ENCODE measurements at regions not wholly inside any gene's neighbourhood (a gene's known extent, or its start where the extent isn't known, plus 50 kb on each side); places are given as distances from the start of the nearest gene placed in this dataset.

DNA sequence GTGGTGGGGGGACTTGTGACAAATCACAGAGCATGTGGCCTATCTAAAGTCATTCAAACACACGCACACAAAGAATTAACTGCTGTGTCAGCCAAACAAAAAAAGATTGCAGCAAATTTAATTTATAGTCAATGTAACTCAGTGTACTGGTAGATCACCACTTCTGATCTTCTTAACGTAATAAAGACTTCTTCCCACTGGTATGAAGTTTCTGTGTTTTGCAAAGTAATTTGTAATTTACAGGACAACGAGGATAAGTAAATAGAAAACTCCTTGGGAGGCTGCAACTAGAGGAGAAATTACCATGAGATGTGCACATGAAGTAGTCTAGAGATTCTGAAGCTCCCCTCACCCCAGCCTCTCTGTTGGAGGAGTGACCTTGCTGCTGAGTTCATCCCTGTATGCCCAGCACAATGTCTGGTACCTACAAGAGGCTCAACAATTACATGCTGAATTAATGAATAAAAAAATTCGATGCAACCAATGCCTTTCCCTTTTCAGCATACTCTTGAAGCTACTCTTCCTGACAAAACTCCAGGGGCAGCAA, 207.3 kb downstream of the ARRDC4 start:
- intact Hi-C loops (cut with DNase I): no loop called here
- DNase-seq: no peak

DNA sequence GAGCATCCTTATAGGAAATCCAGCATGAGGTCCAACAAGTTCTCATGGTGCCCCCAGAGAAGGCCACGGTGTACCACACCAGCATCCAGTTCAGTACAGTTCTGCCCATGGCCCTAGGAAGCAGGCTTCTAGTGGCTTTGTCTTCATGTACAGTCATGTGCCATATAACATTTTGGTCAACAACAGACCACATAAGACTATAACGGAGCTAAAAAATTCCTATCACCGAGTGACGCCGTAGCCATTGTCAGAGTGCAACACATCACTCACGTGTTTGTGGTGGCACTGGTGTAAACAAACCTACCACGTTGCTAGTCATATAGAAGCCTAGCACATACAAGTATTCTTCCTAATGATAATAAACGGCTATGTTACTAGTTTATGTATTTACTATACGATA, 209.0 kb downstream of the ARRDC4 start:
- intact Hi-C loops (cut with DNase I): no loop called here

DNA sequence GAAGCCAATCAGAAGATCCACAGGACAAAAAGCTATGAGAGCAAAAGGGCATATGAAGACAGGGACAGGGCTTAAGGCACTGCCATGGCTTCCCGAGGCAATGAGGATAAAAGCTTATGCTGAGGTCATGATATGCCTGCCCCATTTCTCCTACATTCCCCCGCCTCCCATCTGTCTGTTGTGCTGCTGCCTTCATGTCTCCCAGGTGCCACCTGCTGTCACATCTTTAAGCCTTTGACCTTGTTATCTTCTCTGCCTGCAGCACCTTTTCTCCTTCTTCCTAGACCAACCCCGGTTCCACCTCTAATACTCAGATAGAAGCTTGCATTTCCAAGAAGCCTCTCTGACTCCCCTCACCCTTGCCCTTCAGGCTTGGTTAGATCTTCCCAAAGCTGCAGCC, 213.8 kb downstream of the ARRDC4 start:
- intact Hi-C loops (cut with DNase I): loop anchor here (10.0 kb wide), 1 partner anchor 269 kb away; no protein-coding TSS in a partner anchor
- peak in 1 of 42 donors; percentile 11 for DNase-seq

More for the DNA sequence above, 209.0 kb downstream of the ARRDC4 start:
- no peak for DNase-seq

- no peak for DNase-seq
- intact Hi-C loops (cut with DNase I): loop anchor here (10.0 kb wide), 1 partner anchor 270 kb away; no protein-coding TSS in a partner anchor
Measured at GRCh38 chr15:98174841-98175240, 214.3 kb downstream of the ARRDC4 start.

GRCh38 chr15:98177966-98178592, 217.6 kb downstream of the ARRDC4 start:
- intact Hi-C loops (cut with DNase I): loop anchor here (10.0 kb wide), 1 partner anchor 273 kb away; no protein-coding TSS in a partner anchor

GRCh38 chr15:98178861-98179260, 218.4 kb downstream of the ARRDC4 start:
- DNase-seq: no peak
- intact Hi-C loops (cut with DNase I): loop anchor here (10.0 kb wide), 1 partner anchor 274 kb away; no protein-coding TSS in a partner anchor

More at GRCh38 chr15:98177966-98178592, 217.6 kb downstream of the ARRDC4 start:
- peak in 37 of 42 donors; percentile 6 to 77 (median 46) for DNase-seq

DNA sequence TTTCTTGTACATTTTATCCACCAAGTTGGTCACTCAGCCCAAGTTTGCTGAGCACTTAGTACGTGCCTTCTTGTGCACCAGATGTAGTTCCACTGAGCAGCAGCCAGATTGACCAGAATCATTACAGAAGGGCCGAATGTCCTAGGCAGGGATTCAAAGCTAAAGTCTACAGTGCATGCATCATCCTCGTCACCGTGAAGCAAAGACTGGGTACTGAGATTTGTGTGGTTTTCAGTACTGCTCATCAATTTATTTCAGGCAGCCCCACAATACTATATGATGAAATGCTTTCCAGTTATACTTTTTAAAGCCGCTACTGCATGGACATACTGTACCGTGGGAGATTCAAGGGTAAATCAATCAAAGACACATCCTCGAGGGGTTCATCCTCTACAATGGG, 227.0 kb downstream of the ARRDC4 start:
- intact Hi-C loops (cut with DNase I): no loop called here
- no peak for DNase-seq

GRCh38 chr15:98190914-98191313, 230.4 kb downstream of the ARRDC4 start:
- no peak for DNase-seq
- intact Hi-C loops (cut with DNase I): no loop called here

GRCh38 chr15:98195796-98196195, 235.3 kb downstream of the ARRDC4 start:
- intact Hi-C loops (cut with DNase I): no loop called here
- DNase-seq: no peak

- DNase-seq: no peak
- intact Hi-C loops (cut with DNase I): no loop called here
Measured at GRCh38 chr15:98196371-98196770, 235.9 kb downstream of the ARRDC4 start.

DNA sequence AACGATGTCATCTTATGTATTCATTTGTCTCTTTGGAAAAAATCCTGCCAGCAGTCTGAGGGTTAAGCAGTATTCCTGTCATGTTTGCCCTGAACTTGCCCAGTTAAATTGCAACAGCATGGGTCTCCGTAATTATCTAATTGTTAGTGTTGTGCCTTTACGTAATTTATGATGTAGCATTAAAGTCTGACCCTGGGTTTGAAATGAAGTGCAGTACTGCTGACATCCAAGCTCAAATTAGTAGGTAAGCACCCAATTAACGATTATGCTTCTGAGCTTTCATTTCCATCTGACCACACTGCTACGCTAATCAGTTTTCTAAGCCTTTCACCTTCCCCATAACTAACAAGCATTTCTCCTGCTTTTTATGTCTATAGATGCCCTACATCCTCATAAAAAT, 241.8 kb downstream of the ARRDC4 start:
- no peak for DNase-seq
- intact Hi-C loops (cut with DNase I): no loop called here

DNA sequence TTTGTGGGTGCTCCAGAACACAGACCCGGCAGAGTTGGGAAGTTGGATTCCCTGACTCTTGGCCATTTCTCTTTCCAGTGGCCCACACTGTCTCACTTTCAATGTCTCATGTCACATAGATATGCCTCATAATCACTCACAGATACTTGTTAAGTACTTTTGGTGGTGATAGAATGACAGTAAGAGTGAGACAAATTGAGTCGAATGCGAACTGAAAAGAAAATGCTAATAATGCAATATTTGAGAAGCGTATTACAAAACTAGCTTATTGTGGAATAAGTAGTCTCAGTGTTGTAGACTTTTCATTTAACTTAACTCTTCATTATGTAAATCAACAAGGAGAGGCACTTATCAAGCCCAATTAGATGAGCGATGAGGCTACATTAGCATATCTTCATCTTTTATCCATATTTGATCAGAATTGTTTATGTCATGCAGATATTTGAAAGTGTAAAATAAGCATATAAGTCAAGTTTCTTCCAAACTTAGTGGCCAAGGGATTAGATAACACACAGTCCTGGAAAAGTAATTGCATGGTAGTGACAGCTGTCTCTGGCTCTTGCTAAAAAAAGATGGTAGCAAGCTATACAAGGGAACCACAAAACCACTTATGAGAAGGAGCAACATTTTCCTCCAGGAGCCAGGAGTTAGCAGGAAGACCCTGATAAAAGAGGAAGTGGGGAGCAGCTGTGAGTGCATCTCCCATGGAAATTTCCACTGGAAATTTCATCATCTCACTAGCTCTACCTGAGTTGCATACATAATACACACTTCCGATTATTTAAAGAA, 243.6 kb downstream of the ARRDC4 start:
- intact Hi-C loops (cut with DNase I): no loop called here
- no peak for DNase-seq

DNA sequence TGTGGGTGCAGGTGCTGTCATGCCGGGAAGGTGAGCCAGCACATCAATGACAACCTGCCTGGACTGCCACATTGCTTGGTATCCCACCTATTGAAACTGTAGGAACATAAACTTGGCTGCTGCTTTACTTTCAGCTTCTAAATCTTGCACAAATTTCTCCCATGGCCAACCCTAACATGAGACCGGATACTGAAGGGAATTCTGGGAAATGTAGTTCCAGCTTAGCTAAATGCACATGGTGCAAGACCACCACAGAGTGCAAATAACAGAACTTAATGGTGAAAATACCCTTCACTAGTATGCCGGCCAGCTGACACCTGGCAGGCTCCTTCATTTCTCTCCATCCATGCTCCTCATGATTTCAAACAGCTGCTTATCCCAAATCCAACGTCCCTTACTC, 247.4 kb downstream of the ARRDC4 start:
- intact Hi-C loops (cut with DNase I): no loop called here

GRCh38 chr15:98213346-98213979, 253.0 kb downstream of the ARRDC4 start:
- no peak for DNase-seq
- intact Hi-C loops (cut with DNase I): no loop called here

More for the DNA sequence above, 247.4 kb downstream of the ARRDC4 start:
- DNase-seq: no peak

DNA sequence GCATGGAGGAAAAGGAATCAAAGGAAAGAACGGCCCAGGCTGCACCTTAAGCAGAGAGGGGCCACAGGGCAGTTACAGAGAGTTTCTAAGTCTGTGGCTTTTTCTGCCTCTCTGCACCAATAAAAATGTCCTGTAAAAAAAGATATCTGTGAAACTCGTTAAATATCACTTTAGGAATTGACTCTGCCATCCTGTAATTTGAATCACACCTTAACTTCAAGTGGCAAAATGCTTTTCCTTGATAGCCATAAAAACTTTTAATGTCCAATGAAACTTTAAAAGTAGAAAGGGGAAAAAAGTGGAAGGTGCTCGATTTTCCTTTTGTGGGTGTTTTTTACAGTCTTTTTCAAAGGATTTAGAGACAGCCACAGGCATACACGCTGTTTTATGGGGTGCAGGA, 255.7 kb downstream of the ARRDC4 start:
- DNase-seq: no peak
- intact Hi-C loops (cut with DNase I): no loop called here

- intact Hi-C loops (cut with DNase I): no loop called here
- DNase-seq: no peak
Measured at GRCh38 chr15:98217356-98217755, 256.9 kb downstream of the ARRDC4 start.

- intact Hi-C loops (cut with DNase I): no loop called here
- no peak for DNase-seq
Measured at GRCh38 chr15:98221144-98221543, 260.6 kb downstream of the ARRDC4 start.

DNA sequence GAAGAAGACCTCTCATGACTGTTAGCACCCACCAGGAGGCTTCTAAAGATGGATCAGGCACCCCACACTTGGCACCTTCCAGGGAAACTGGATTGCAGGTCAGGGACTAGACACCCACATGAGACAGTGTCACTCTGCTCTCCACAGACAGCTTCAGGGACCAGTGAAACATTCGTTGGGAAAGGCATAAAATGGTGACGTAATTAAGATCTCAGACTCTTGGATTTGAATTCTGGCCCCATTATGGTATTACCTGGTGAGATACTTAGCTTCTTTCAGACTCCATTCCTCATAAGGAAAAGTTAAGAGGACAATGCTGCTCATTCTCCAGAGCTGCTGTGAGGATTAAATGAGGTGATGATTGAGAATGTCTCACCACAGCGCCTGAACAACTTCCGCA, 261.1 kb downstream of the ARRDC4 start:
- DNase-seq: no peak
- intact Hi-C loops (cut with DNase I): no loop called here

DNA sequence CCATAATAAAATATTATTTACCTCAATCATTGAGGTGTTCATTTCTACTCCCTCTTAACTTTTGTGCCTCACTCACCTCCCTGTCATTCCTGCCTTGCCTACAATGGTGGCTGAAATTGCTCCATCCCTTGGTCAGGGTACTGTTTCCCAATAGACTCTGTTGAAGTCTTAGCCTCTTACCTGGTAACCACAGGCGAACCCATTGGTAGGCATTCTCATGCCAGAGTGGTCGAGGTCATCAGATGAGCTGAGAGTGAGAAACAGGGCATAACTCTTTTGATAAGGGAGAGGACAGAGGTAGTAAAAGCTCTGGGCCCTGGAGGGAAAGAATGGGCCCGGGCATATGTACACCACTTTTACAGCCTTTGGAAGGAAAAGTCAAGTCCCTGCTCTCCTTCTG, 265.6 kb downstream of the ARRDC4 start:
- intact Hi-C loops (cut with DNase I): no loop called here
- DNase-seq: no peak

GRCh38 chr15:98226578-98226977, 266.1 kb downstream of the ARRDC4 start:
- intact Hi-C loops (cut with DNase I): no loop called here
- DNase-seq: no peak
